ENCODE measurements at regions not wholly inside any gene's neighbourhood (a gene's known extent, or its start where the extent isn't known, plus 50 kb on each side); places are given as distances from the start of the nearest gene placed in this dataset.

- peak; percentile 33 for TF ChIP-seq CTCF (IDR thresholded peaks at IDR 0.05; ENCODE audit: insufficient read depth, low read length)
- peak; percentile 95 for DNase-seq (ENCODE audit: low read depth)
- H3K4me3 ChIP-seq (ENCODE audit: low read depth, low read length) = no peak overlapping the region
These were observed 86.4 kb downstream of the ADRB2 start for GRCh38 chr5:148912714-148913398.

DNA sequence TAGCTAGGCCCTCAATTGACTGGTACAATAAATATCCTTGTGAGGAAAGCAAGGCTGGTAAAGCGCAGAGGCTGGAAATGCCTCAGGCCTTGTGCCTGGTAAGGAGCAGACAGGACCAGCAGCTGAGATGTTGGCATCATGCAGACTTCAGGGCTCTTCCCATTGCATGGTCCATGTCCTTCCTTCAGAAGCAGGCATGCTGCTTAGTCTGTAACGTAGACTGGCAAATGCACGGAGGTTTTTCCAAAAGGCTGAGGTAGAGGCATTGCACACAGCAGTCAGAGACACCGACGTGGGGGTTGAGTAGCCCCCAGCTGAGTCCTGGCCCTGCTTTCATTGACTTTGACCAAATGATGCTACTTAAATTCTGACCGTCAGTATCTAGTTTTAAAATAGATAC, 87.1 kb downstream of the ADRB2 start:
- no peak for DNase-seq (ENCODE audit: low read depth)
- TF ChIP-seq CTCF (IDR thresholded peaks at IDR 0.05; ENCODE audit: insufficient read depth, low read length) = no peak
- H3K4me3 ChIP-seq (ENCODE audit: low read depth, low read length) = no peak overlapping the region

DNA sequence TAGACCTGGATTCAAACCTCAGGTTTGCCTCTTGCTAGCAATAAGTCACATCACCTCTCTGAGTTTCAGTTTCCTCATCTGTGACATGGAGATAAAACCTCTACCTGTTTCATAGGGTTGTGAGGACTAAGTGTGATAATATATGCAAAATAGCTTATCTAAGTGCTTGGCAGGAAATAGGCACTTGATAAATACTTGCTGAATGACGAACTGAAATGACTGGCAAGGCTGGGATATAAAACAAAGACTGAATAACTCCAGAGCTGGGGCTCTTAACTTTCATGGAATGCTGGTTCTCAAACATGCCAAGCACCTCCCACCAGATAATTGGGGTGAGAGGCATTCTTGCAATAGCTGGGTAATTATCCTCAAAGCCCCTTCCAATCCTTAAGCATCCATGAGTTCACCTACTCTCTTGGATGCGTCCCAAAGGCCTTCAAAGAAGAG, 87.6 kb downstream of the ADRB2 start:
- H3K4me3 ChIP-seq (ENCODE audit: low read depth, low read length) = no peak overlapping the region
- no peak for TF ChIP-seq CTCF (IDR thresholded peaks at IDR 0.05; ENCODE audit: insufficient read depth, low read length)
- peak; percentile 94 for DNase-seq (ENCODE audit: low read depth)

DNA sequence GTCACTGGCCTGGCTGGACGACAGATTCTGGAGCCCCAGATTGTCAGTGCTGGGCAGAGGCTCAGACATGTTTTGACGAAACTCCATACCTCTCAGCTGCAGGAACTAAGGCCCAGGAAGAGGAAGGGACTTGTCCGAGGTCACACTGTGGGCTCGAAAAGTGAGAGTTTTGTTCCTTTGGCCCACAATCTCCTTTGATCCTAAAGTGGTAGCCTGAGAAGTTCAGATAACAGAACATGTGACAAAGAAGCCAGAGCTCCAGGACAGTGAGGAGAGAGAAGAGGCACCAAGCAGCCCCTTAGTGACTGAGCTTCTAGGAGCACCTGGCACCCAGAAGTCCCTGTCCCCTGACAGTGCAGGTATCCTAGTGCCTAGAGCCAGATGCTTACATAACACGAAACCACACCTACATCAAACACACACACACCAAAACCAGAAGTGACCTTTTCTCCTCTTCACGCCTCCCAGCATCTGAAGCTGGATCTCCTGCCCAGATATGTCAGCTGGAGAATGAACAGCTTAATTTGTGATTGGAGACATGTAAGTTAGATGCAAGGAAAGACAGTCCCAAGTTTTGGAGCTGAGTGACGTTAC, 88.9 kb downstream of the ADRB2 start:
- DNase-seq (ENCODE audit: low read depth) = peak; percentile 25
- no peak for TF ChIP-seq CTCF (IDR thresholded peaks at IDR 0.05; ENCODE audit: insufficient read depth, low read length)
- no peak overlapping the region for H3K4me3 ChIP-seq (ENCODE audit: low read depth, low read length)

GRCh38 chr5:148920646-148921288, 94.4 kb downstream of the ADRB2 start:
- no peak for TF ChIP-seq CTCF (IDR thresholded peaks at IDR 0.05; ENCODE audit: insufficient read depth, low read length)
- DNase-seq (ENCODE audit: low read depth) = no peak
- H3K4me3 ChIP-seq (ENCODE audit: low read depth, low read length) = no peak overlapping the region

DNA sequence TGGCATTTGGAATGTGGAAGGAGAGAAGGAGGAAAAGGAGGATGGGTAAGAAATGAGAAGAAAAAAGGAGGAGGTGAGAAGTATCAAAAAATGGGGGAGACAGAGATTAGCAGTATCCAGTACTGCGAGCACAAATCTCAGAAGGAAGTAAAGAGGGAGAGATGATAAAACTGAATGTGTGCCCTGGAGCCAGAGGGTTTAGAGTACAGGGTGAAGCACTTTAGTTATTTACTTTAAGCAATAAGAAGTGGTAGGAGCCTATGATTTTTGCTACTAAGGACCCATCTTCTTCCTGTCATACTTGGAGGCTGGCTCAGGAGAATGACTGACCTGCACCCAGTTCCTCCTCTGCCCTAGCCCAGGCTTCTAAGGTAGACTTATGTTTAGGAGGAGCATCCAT, 94.9 kb downstream of the ADRB2 start:
- TF ChIP-seq CTCF (IDR thresholded peaks at IDR 0.05; ENCODE audit: insufficient read depth, low read length) = no peak
- no peak overlapping the region for H3K4me3 ChIP-seq (ENCODE audit: low read depth, low read length)
- DNase-seq (ENCODE audit: low read depth) = no peak

Data from fibroblast of the aortic adventitia (primary cell).